ENCODE measurements at regions not wholly inside any gene's neighbourhood (a gene's known extent, or its start where the extent isn't known, plus 50 kb on each side); places are given as distances from the start of the nearest gene placed in this dataset.

DNA sequence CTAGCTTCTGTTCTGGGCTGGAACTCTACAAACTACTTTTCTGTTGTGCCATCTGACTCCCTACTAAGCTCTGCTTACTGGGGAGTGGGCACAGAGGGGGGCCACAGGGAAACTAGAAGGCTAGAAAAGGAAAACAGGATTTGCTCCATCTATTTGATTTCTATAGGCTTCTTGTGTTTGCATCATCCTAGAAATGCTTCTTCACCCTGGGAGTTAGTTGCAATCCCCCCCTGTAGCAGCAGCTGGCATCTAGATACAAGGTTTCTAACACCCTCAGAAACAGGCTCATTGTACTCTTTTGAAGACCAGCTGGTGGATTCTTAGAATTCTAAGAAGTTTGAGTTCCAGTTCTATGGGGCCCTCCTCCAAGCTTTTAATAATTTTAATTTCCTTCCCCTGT is 213.4 kb downstream of the TMA16 start:
- TF ChIP-seq, protein P1, sequence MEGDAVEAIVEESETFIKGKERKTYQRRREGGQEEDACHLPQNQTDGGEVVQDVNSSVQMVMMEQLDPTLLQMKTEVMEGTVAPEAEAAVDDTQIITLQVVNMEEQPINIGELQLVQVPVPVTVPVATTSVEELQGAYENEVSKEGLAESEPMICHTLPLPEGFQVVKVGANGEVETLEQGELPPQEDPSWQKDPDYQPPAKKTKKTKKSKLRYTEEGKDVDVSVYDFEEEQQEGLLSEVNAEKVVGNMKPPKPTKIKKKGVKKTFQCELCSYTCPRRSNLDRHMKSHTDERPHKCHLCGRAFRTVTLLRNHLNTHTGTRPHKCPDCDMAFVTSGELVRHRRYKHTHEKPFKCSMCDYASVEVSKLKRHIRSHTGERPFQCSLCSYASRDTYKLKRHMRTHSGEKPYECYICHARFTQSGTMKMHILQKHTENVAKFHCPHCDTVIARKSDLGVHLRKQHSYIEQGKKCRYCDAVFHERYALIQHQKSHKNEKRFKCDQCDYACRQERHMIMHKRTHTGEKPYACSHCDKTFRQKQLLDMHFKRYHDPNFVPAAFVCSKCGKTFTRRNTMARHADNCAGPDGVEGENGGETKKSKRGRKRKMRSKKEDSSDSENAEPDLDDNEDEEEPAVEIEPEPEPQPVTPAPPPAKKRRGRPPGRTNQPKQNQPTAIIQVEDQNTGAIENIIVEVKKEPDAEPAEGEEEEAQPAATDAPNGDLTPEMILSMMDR (IDR thresholded peaks at IDR 0.05): no peak
- no peak for TF ChIP-seq POLR2A (IDR thresholded peaks at IDR 0.05)
